DND-41 (cell line): ENCODE measurements at regions not wholly inside any gene's neighbourhood (a gene's known extent, or its start where the extent isn't known, plus 50 kb on each side); places are given as distances from the start of the nearest gene placed in this dataset.
"Not testable (repeated sequence)": the region's sequence is repeated elsewhere in the genome, so short reads cannot be mapped to it uniquely, and the experiment has no call there.

Experiments used
- ATAC-seq: fragments of 200-7000 bp; cut with Tn5 transposase; 3 replicates; pipeline ENCODE4 v1.9.1; 2021; ENCODE audit warnings: low read depth; ENCODE audit not compliant: insufficient read depth
- DNase-seq: peaks from one replicate; pipeline ENCODE4 v3.0.0-alpha.2; 2020
- H2AFZ ChIP-seq: 2 replicates; pipeline ENCODE4 v1.6.0; 2012; ENCODE audit warnings: low read depth, low read length
- H3K27ac ChIP-seq: 2 replicates; pipeline ENCODE4 v1.5.1; 2012; ENCODE audit warnings: low read length, inconsistent platforms
- H3K27me3 ChIP-seq: fragments of 200-600 bp; sonication (generic); 2 replicates; pipeline ENCODE4 v1.6.0; 2012; ENCODE audit warnings: low read length, mild to moderate bottlenecking, inconsistent platforms; ENCODE audit not compliant: insufficient read depth, poor library complexity
- H3K36me3 ChIP-seq: 2 replicates; pipeline ENCODE4 v1.5.1; 2012; ENCODE audit warnings: low read length, inconsistent platforms; ENCODE audit not compliant: insufficient read depth
- H3K4me1 ChIP-seq: 2 replicates; pipeline ENCODE4 v1.5.1; 2012; ENCODE audit warnings: mild to moderate bottlenecking, low read length; ENCODE audit not compliant: insufficient read depth
- H3K4me2 ChIP-seq: 2 replicates; pipeline ENCODE4 v1.6.0; 2012; ENCODE audit warnings: mild to moderate bottlenecking, moderate library complexity, low read length, inconsistent platforms; ENCODE audit not compliant: insufficient read depth
- H3K4me3 ChIP-seq, 2 experiments: fragments of 200-600 bp in 1 of 2; shearing (Covaris generic) in 1 of 2; 2 replicates each; pipeline ENCODE4 v1.5.1; 2012 to 2016; ENCODE audit warnings: inconsistent platforms in 2 of 2, low read length in 2 of 2, mild to moderate bottlenecking in 2 of 2, low read depth in 1 of 2, moderate library complexity in 1 of 2
- H3K79me2 ChIP-seq: 2 replicates; pipeline ENCODE4 v1.6.0; 2012; ENCODE audit warnings: low read length, inconsistent platforms; ENCODE audit not compliant: insufficient read depth
- H3K9ac ChIP-seq: 2 replicates; pipeline ENCODE4 v1.6.0; 2012; ENCODE audit warnings: low read depth, mild to moderate bottlenecking, inconsistent platforms, low read length, moderate library complexity
- H3K9me3 ChIP-seq: 2 replicates; pipeline ENCODE4 v1.5.1; 2012; ENCODE audit warnings: low read length, moderate library complexity, mild to moderate bottlenecking, inconsistent platforms; ENCODE audit not compliant: insufficient read depth, severe bottlenecking
- H4K20me1 ChIP-seq: 2 replicates; pipeline ENCODE4 v1.6.0; 2012; ENCODE audit warnings: low read length; ENCODE audit not compliant: insufficient read depth
- CTCF ChIP-seq: IDR thresholded peaks from 2 replicates; pipeline ENCODE4 v1.5.1; 2012; ENCODE audit warnings: borderline replicate concordance, low read length, moderate library complexity, mild to moderate bottlenecking; ENCODE audit not compliant: poor library complexity, severe bottlenecking; ENCODE audit errors: extremely low read depth
- EZH2 ChIP-seq: IDR thresholded peaks from 3 replicates; pipeline ENCODE4 v1.6.1; 2012; ENCODE audit warnings: borderline replicate concordance, low read depth, mild to moderate bottlenecking, moderate library complexity, low read length, inconsistent platforms; ENCODE audit not compliant: severe bottlenecking

GRCh38 chr1:168490306-168490705 lies 53.5 kb downstream of the XCL2 start:
- Histone ChIP-seq H3K27me3 (no peaks in the 10 kb centered on the region), H2AFZ (no peak overlapping the region), H3K27ac (no peak overlapping the region), H3K4me1 (peaks cover 9% of the 10 kb centered on the region), H3K4me2 (no peak overlapping the region), H3K4me3 (no peak overlapping the region), H3K9ac (no peak overlapping the region), H3K79me2 (no peaks in the 10 kb centered on the region), H4K20me1 (no peaks in the 10 kb centered on the region), H3K9me3 (no peaks in the 10 kb centered on the region), H3K36me3 (no peaks in the 10 kb centered on the region)
- ATAC-seq = no peak
- TF ChIP-seq EZH2 (no peak), CTCF (no peak)
- DNase-seq = no peak

- Histone ChIP-seq H3K79me2 (no peaks in the 10 kb centered on the region), H3K4me2 (no peak overlapping the region), H3K9me3 (no peaks in the 10 kb centered on the region), H2AFZ (no peak overlapping the region), H4K20me1 (no peaks in the 10 kb centered on the region), H3K9ac (no peak overlapping the region), H3K36me3 (no peaks in the 10 kb centered on the region), H3K27me3 (no peaks in the 10 kb centered on the region), H3K27ac (no peak overlapping the region), H3K4me1 (peaks cover 9% of the 10 kb centered on the region), H3K4me3 (no peak overlapping the region)
- no peak for TF ChIP-seq EZH2
- no peak for TF ChIP-seq CTCF
- DNase-seq (no peak), ATAC-seq (peak; percentile 29; the same call in 2 of the 3 replicates)
Measured at GRCh38 chr1:168488138-168488537, 55.7 kb downstream of the XCL2 start.

- H4K20me1 ChIP-seq, DNase-seq, H3K4me3 ChIP-seq, ATAC-seq, H3K9me3 ChIP-seq, H3K4me2 ChIP-seq, H3K4me1 ChIP-seq, H2AFZ ChIP-seq, H3K36me3 ChIP-seq, H3K27me3 ChIP-seq, H3K27ac ChIP-seq, H3K79me2 ChIP-seq, H3K9ac ChIP-seq: not testable (repeated sequence)
Measured at GRCh38 chr1:168486820-168487219, 57.0 kb downstream of the XCL2 start.

GRCh38 chr1:168485048-168485447 lies 58.7 kb downstream of the XCL2 start:
- no peaks in the 10 kb centered on the region for H3K9me3 ChIP-seq
- ATAC-seq = peak; percentile 53; the same call in 1 of the 3 replicates
- no peak overlapping the region for H3K27ac ChIP-seq
- no peak overlapping the region for H3K4me3 ChIP-seq
- H2AFZ ChIP-seq = no peak overlapping the region
- H3K9ac ChIP-seq = no peak overlapping the region
- DNase-seq = no peak
- no peaks in the 10 kb centered on the region for H4K20me1 ChIP-seq
- no peak overlapping the region for H3K4me2 ChIP-seq
- peaks cover 9% of the 10 kb centered on the region for H3K4me1 ChIP-seq
- H3K79me2 ChIP-seq = no peaks in the 10 kb centered on the region
- no peak for TF ChIP-seq EZH2
- TF ChIP-seq CTCF = no peak
- no peaks in the 10 kb centered on the region for H3K27me3 ChIP-seq
- H3K36me3 ChIP-seq = no peaks in the 10 kb centered on the region
